ENCODE measurements at regions not wholly inside any gene's neighbourhood (a gene's known extent, or its start where the extent isn't known, plus 50 kb on each side); places are given as distances from the start of the nearest gene placed in this dataset.

DNA sequence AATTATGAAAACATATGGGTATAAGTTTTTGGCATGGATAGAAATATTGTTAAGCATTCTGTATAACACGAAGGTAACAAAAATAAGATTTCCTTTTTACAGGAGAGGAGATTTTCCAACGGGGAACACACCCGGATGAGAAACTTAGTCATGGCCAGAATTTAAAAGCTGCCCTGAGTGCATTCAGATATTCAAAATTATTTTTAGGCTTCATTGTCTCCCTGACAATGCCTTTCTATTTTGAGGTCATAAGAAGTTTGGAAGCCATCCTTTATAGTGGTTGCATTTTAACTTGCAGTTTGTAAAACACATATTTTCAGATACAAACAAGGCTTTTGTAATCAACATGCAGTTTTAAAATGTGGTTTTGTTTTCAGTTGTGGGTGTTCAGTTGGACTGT lies 357.5 kb upstream of the FAM47C start:
- DNase-seq (ENCODE audit: low spot score in 2 of 2): no peak
- 56 to 58% methylated on average over 3 of the region's 3 CpGs for WGBS, 2 donors
- intact Hi-C loops (cut with DNase I; ENCODE audit: low total_unique reads): no loop called here
- TF ChIP-seq, protein P1, sequence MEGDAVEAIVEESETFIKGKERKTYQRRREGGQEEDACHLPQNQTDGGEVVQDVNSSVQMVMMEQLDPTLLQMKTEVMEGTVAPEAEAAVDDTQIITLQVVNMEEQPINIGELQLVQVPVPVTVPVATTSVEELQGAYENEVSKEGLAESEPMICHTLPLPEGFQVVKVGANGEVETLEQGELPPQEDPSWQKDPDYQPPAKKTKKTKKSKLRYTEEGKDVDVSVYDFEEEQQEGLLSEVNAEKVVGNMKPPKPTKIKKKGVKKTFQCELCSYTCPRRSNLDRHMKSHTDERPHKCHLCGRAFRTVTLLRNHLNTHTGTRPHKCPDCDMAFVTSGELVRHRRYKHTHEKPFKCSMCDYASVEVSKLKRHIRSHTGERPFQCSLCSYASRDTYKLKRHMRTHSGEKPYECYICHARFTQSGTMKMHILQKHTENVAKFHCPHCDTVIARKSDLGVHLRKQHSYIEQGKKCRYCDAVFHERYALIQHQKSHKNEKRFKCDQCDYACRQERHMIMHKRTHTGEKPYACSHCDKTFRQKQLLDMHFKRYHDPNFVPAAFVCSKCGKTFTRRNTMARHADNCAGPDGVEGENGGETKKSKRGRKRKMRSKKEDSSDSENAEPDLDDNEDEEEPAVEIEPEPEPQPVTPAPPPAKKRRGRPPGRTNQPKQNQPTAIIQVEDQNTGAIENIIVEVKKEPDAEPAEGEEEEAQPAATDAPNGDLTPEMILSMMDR (IDR thresholded peaks at IDR 0.05): no peak
- no peak for TF ChIP-seq POLR2A (IDR thresholded peaks at IDR 0.05)
- no peak overlapping the region for H3K4me3 ChIP-seq (ENCODE audit: low read depth, poor library complexity, severe bottlenecking)

DNA sequence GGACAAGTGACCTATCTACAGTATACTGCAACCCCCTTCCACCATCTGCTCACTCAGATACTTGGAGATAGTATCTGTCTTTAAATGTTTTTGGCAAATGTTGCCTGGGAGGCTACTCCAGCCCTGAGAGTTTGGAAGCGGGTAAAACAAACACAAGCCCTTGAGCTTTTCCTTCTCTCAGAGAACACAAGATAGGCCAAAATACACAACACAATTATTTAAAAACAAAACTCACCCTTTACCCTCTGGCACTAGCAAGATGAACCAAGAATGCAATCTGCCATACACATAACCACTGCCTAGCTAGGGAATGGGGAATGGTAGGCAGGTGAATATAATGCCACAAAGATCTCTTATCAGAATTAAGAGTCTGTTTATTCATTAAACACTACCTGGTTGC lies 324.7 kb upstream of the FAM47C start:
- no peak for DNase-seq (ENCODE audit: low spot score in 2 of 2)
- no peak for TF ChIP-seq POLR2A (IDR thresholded peaks at IDR 0.05)
- TF ChIP-seq, protein P1 (IDR thresholded peaks at IDR 0.05): no peak
- WGBS, 2 donors: 80 to 82% methylated on average over 1 of the region's 1 CpG
- H3K4me3 ChIP-seq (ENCODE audit: low read depth, poor library complexity, severe bottlenecking): no peak overlapping the region
- intact Hi-C loops (cut with DNase I; ENCODE audit: low total_unique reads): no loop called here

DNA sequence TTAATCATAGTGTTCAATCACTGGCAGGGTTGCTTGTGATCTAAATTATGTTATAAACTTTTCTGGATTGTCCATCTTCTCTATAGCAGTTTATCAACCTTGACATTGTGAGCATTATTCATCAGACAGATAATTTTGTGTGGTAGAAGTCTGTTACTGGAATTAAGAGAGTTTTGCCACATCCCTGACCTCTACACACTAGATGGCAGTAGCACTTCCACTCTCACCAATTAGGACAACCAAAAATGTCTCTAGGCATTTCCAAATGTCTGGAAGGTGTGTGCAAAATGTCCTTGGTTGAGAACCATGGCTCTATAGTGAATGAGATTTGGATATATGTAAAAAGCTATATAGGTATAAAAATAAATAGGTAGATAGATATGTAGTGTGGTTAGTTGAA lies 324.1 kb upstream of the FAM47C start:
- TF ChIP-seq, protein P1 (IDR thresholded peaks at IDR 0.05): no peak
- TF ChIP-seq POLR2A (IDR thresholded peaks at IDR 0.05): no peak
- DNase-seq (ENCODE audit: low spot score in 2 of 2): no peak
- no peak overlapping the region for H3K4me3 ChIP-seq (ENCODE audit: low read depth, poor library complexity, severe bottlenecking)
- intact Hi-C loops (cut with DNase I; ENCODE audit: low total_unique reads): no loop called here

DNA sequence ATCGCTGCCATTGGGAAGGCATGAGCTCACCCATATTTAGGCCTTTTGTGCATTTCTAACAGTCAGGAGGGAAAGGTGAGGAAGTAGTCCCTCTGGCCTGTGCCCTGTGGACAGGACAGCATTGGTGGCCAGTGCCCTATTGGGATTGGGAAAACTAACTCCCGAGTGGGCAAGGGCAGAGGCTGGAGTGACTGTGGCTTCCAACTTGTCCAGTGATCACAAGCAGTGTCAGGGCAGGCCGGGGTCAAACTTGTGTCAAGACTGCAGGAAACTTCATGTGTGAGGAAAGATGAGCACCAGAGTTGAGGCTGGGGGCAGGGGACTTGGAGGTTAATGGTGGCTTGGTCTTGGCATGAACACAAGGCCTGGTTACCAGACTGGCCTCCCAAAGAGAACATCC lies 286.2 kb upstream of the FAM47C start:
- no peak overlapping the region for H3K4me3 ChIP-seq (ENCODE audit: low read depth, poor library complexity, severe bottlenecking)
- WGBS, 2 donors: 76 to 86% methylated on average over 3 of the region's 3 CpGs
- intact Hi-C loops (cut with DNase I; ENCODE audit: low total_unique reads): no loop called here
- TF ChIP-seq, protein P1 (IDR thresholded peaks at IDR 0.05): no peak
- TF ChIP-seq POLR2A (IDR thresholded peaks at IDR 0.05): no peak
- no peak for DNase-seq (ENCODE audit: low spot score in 2 of 2)

DNA sequence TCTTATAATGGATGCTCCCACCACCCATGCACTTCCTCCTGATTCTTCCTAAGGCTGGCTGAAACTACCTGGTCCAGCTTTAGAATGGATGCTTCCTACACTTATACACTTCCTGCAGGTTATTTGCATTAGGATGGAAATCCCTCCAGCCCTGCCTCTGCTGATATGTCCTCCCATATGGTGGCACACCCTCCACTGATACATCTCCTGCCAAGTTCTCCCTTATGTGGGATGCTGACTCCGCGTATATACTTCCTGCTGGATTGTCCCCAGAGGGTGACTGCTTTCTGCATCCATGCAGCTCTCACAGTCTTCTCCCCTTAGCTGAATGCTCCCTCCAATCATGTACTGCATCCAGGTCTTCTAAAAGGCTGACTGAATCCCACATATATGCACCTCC lies 254.6 kb upstream of the FAM47C start:
- 72 to 75% methylated on average over 2 of the region's 2 CpGs for WGBS, 2 donors
- intact Hi-C loops (cut with DNase I; ENCODE audit: low total_unique reads): no loop called here
- no peak overlapping the region for H3K4me3 ChIP-seq (ENCODE audit: low read depth, poor library complexity, severe bottlenecking)
- DNase-seq (ENCODE audit: low spot score in 2 of 2): peak in 1 of 2 donors; percentile 52
- TF ChIP-seq POLR2A (IDR thresholded peaks at IDR 0.05): no peak
- TF ChIP-seq, protein P1 (IDR thresholded peaks at IDR 0.05): no peak

DNA sequence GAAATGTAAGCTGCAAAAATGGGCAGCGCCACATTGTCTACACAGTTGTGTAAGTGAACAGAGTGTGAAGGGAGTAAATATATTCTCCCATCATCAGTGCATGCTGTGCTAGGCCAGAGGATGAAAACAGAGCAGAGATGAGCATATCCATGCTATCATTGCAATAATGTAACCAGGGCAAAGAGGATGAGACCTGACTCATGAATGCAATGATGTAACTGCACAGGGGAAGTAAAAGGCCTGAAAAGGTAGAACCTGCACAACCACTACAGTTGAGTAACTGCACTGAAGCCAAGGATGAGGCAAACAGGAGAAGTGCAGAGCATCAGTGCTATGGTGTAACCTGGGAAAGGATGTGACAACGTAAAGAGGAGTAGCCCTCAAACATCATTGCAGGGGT lies 220.4 kb upstream of the FAM47C start:
- no peak overlapping the region for H3K4me3 ChIP-seq (ENCODE audit: low read depth, poor library complexity, severe bottlenecking)
- TF ChIP-seq, protein P1 (IDR thresholded peaks at IDR 0.05): no peak
- DNase-seq (ENCODE audit: low spot score in 2 of 2): no peak
- intact Hi-C loops (cut with DNase I; ENCODE audit: low total_unique reads): no loop called here
- WGBS, 2 donors: 82 to 90% methylated on average over 2 of the region's 2 CpGs

Data from lower leg skin (tissue), 4 donors.